HG02642 (cell line): ENCODE measurements at regions not wholly inside any gene's neighbourhood (a gene's known extent, or its start where the extent isn't known, plus 50 kb on each side); places are given as distances from the start of the nearest gene placed in this dataset.

ENCODE experiments used
- ATAC-seq: cut with Tn5 transposase; IDR thresholded peaks from one replicate; pipeline ENCODE4 v1.9.1; 2021; ENCODE audit warnings: mild to moderate bottlenecking; ENCODE audit not compliant: unreplicated experiment, poor library complexity

DNA sequence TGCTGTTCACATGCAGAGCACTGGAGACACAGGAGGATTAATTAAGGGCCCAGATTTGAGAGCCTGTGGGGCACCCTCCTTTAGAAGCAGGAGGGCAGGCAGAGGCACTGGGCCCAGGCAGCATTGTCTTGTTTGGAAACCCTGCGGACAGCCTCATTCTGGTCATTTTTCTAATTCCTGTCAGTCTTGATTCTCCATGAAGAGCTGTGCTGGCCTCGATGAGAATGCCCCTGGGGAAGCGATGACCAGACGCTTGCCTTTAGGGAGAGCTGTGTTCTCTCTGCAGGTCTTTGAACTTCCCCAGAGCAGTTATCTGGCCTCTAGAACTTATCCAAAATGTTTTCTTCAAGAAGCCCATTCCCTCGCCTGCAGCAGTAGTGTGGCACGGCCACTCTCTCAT, 117.8 kb upstream of the PTCH1 start:
- ATAC-seq, result no peak

DNA sequence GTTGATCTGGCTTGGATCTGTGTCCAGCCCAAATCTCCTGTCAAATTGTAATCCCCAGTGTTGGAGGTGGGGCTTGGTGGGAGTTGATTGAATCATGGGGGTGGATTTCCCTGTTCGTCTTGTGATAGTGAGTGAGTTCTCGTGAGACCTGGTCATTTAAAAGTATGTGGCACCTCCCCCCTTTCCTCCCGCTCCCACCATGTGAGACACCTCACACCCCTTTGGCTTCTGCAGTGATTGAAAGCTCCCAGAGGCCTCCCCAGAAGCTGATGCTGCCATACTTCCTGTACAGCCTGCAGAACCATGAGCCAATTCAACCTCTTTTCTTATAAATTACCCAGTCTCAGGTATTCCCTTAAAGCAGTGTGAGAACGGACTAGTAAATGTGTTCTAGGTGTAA, 117.3 kb upstream of the PTCH1 start:
- no peak for ATAC-seq

- no peak for ATAC-seq
These were observed 112.8 kb upstream of the PTCH1 start for GRCh38 chr9:95629585-95629984.

DNA sequence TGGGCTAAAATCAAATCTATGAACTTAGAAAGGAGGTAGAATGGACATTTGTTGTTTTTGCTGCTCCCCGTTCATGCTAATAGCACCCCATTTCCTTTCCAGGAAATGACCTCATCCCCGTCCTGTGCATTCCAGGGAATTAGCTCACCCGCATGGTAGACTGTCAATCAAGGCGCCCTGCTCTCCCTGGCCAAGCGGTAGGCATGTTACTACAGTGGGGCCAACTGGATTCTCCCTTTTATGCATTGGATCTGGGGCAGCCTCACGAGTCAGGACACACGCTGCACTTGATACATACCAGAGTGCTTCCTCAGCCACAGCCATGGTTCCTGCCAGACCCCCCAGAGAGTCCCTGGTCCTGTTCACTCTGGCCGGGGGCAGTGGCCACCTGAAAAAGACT, 111.0 kb upstream of the PTCH1 start:
- ATAC-seq, result no peak

- no peak for ATAC-seq
These were observed 110.3 kb upstream of the PTCH1 start for GRCh38 chr9:95626885-95627558.

DNA sequence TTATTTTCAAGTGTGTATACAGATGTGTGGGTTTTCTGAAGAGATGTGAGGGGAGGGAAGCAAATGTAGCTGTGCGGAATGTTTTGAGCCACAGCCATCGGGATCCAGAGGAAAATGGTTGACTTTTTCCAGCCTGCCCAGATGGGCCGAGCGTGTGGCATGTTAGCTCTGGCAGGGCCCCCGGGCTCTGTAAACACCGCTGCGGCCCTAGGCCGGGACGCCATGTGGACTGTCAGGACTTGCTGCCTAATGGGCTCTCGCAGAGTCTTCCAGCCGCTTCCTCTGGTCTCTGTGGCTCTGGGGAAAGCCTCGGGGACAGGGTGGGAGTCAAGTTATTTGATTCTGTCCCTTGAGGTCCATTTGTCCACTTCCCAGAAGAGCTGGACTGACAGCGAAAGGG, 109.6 kb upstream of the PTCH1 start:
- ATAC-seq, result no peak

DNA sequence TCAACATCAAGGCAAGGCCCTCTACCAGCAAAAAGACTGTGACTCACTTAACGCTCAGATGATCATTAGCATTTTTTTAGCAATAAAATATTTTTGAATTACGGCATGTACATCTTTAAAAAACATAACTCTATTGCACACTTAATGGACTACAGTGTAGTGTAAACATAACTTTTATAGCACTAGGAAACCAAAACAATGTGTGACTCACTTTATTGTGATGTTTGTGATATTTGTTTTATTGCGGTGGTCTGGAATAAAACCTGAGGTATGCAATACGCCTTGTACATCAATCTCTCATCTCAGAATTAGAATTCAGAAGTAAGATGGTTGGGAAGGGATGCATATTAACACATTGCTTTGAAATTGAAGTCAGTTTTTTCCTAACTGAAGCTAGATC, 106.9 kb upstream of the PTCH1 start:
- ATAC-seq, result no peak

- no peak for ATAC-seq
These were observed 104.0 kb upstream of the PTCH1 start for GRCh38 chr9:95620722-95621121.

GRCh38 chr9:95620314-95620713, 103.5 kb upstream of the PTCH1 start:
- ATAC-seq, result no peak

DNA sequence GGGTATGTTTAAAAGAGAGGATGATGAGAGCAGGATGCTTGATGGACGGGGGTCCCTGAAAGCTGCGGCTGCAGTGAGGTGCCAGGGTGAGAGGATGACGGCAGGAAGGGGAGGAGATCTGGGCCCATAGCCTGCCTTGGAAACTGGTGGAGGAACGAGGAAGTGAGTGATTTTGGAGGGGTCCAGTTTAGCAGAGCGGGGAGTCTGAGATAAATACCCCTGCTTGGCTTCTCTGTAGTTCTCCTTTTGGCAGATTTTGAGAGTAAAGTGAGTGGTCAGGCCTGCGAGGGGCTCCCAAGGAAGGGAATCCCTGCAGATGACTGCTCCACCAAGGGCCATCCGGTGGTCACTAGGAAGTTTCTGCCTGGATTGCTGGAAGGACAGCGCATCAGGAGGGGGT, 98.5 kb upstream of the PTCH1 start:
- no peak for ATAC-seq

DNA sequence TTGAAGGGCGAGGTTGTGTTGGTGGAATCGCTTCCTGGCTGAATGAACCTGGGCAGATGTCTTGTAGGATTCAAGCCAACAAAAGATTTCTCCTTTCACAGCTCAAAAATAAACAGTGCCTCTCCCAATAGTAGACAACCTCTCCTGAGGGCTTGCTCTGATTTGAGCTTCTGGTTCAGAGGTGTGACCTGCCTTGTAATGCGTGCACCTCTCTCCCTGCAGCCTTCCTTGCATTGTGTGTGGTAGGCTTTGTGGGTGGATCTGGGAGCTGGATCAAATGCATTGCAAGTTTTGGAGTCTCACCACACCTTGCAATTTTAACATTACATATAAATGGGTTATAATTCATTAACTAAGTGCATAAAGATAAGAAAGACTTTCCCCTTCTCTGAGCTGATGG, 96.9 kb upstream of the PTCH1 start:
- ATAC-seq, result no peak

DNA sequence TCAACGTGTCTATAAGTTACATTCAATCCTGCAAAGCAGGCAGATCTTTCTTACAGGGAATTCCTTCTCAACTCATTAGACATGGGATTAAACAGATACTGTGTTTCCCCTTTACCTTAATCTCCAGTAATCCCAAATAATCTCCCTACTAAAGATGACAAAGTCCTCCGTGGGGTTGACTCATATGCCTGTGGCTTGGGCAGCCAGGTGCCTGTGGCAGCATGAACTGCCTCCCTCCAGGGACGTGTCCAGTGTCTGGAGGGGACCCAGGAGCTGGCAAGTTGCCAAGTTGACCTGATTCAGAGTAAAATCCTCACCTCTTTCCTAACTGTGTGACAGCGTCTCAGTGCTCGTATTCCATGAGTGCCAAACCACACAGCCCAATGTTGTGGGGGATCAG, 94.6 kb upstream of the PTCH1 start:
- ATAC-seq, result no peak

- ATAC-seq, result no peak
These were observed 93.4 kb upstream of the PTCH1 start for GRCh38 chr9:95610006-95610785.

DNA sequence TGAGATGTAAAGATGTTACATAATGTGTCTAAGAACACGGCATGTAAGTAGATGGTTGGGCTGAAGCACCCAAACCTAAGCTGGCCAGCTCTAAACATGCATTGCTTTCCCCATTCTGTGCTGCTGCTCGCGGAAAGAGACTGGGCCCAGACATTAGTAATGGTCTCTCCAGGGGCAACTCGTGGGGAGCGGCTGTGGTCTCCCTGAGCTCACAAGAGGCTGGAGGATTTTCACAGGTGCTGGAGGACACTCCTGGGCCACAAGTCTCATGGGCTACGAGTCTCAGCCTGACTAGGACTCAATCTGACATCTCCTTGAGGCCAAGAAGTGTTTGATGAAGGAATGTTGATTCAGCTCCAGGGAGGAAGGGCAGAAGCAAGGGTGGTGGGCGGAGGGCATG, 92.7 kb upstream of the PTCH1 start:
- no peak for ATAC-seq

DNA sequence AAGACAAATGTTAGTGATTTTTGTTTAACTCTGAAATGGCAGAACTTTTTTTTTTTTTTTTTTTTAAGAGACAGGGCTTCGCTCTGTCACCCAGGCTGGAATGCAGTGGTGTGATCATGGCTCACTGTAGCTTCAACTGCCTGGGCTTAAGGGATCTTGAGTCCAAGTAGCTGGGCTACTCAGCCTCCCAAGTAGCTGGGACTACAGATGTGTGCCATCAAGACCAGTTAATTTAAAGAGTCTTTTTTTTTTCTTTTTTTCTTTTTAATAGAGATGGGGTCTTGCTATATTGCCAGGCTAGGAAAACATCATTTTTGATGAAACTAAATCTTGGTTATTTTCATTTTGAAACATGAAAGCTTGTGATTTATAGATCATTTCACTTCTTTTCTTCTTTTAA, 91.6 kb upstream of the PTCH1 start:
- no peak for ATAC-seq

- ATAC-seq, result no peak
These were observed 90.7 kb upstream of the PTCH1 start for GRCh38 chr9:95607507-95607906.

GRCh38 chr9:95606489-95607350, 89.9 kb upstream of the PTCH1 start:
- ATAC-seq, result no peak

- ATAC-seq, result no peak
These were observed 89.2 kb upstream of the PTCH1 start for GRCh38 chr9:95605816-95606488.

DNA sequence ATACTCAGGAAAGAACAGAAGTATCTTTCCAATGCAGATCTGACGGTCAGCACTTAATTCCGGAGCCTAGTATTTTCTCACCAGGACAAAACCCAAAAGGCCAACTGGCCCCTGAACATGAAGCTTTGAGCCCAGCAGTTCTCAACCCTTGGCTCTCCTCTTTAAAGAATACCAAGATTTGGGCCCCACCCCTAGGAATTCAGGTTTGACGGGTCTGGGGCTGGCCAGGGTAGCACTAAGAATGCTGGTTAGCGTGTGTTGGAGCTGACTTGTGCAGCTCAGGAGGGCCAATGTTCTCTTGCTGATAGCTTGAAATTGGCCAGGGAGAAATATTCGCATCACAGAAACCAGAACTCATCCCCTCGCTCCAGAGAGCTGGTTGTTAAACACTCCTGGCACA, 88.3 kb upstream of the PTCH1 start:
- no peak for ATAC-seq

- ATAC-seq, result no peak
These were observed 81.5 kb upstream of the PTCH1 start for GRCh38 chr9:95598236-95598635.
